Trophoblast cell (in vitro differentiated cells and primary cell): ENCODE measurements at regions not wholly inside any gene's neighbourhood (a gene's known extent, or its start where the extent isn't known, plus 50 kb on each side); places are given as distances from the start of the nearest gene placed in this dataset.
"Not testable (repeated sequence)": the region's sequence is repeated elsewhere in the genome, so short reads cannot be mapped to it uniquely, and the experiment has no call there.

Experiments used
- DNase-seq, 2 donors: peaks; one replicate each; pipeline ENCODE4 v3.0.0-alpha.2; 2016
- H2AFZ ChIP-seq: 2 replicates; pipeline ENCODE4 v1.6.1; 2013; ENCODE audit warnings: low read length, moderate library complexity, mild to moderate bottlenecking; ENCODE audit not compliant: insufficient read depth, poor library complexity
- H2AK5ac ChIP-seq: 2 replicates; pipeline ENCODE4 v1.6.1; 2013; ENCODE audit warnings: mild to moderate bottlenecking, low read length
- H2BK120ac ChIP-seq: 2 replicates; pipeline ENCODE4 v1.6.1; 2013; ENCODE audit warnings: low read length, mild to moderate bottlenecking, moderate library complexity; ENCODE audit not compliant: insufficient read depth, poor library complexity
- H2BK12ac ChIP-seq: 2 replicates; pipeline ENCODE4 v1.6.1; 2013; ENCODE audit warnings: mild to moderate bottlenecking, low read length, moderate library complexity
- H2BK5ac ChIP-seq: 2 replicates; pipeline ENCODE4 v1.6.1; 2013; ENCODE audit warnings: low read length, low read depth, moderate library complexity, mild to moderate bottlenecking; ENCODE audit not compliant: poor library complexity
- H3K14ac ChIP-seq: 2 replicates; pipeline ENCODE4 v1.6.1; 2013; ENCODE audit warnings: mild to moderate bottlenecking, low read length
- H3K18ac ChIP-seq: 2 replicates; pipeline ENCODE4 v1.6.1; 2013; ENCODE audit warnings: mild to moderate bottlenecking, low read length
- H3K23ac ChIP-seq: 2 replicates; pipeline ENCODE4 v1.6.1; 2013; ENCODE audit warnings: low read length
- H3K27ac ChIP-seq: 2 replicates; pipeline ENCODE4 v1.5.1; 2013; ENCODE audit warnings: low read depth, mild to moderate bottlenecking, inconsistent platforms, low read length, moderate library complexity
- H3K27me3 ChIP-seq: 2 replicates; pipeline ENCODE4 v1.6.1; 2013; ENCODE audit warnings: inconsistent platforms, mild to moderate bottlenecking, low read length, moderate library complexity; ENCODE audit not compliant: insufficient read depth
- H3K36me3 ChIP-seq, 2 experiments: 1 replicate in 1 of 2; 2 replicates in 1 of 2; pipeline ENCODE4 v1.6.1; 2013; ENCODE audit warnings: low read length in 2 of 2, mild to moderate bottlenecking in 2 of 2, moderate library complexity in 1 of 2; ENCODE audit not compliant: insufficient read depth in 2 of 2, control insufficient read depth in 1 of 2
- H3K4ac ChIP-seq: 2 replicates; pipeline ENCODE4 v1.6.1; 2013; ENCODE audit warnings: low read depth, mild to moderate bottlenecking, low read length, moderate library complexity
- H3K4me1 ChIP-seq, 2 experiments: 1 replicate in 1 of 2; 2 replicates in 1 of 2; pipeline ENCODE4 v1.6.1; 2013; ENCODE audit warnings: low read length in 2 of 2, mild to moderate bottlenecking in 2 of 2, moderate library complexity in 1 of 2; ENCODE audit not compliant: insufficient read depth in 2 of 2, control insufficient read depth in 1 of 2
- H3K4me2 ChIP-seq: 2 replicates; pipeline ENCODE4 v1.6.1; 2013; ENCODE audit warnings: inconsistent platforms, mild to moderate bottlenecking, low read length, moderate library complexity
- H3K4me3 ChIP-seq: 2 replicates; pipeline ENCODE4 v1.5.1; 2013; ENCODE audit warnings: mild to moderate bottlenecking, low read depth, low read length, inconsistent platforms
- H3K79me1 ChIP-seq: one replicate; pipeline ENCODE4 v1.6.1; 2013; ENCODE audit warnings: low read length
- H3K79me2 ChIP-seq: 2 replicates; pipeline ENCODE4 v1.6.1; 2013; ENCODE audit warnings: low read length, mild to moderate bottlenecking; ENCODE audit not compliant: control insufficient read depth, insufficient read depth, poor library complexity
- H3K9ac ChIP-seq: 2 replicates; pipeline ENCODE4 v1.6.1; 2013; ENCODE audit warnings: mild to moderate bottlenecking, low read length
- H3K9me3 ChIP-seq: 2 replicates; pipeline ENCODE4 v1.6.1; 2013; ENCODE audit warnings: low read depth, mild to moderate bottlenecking, control low read depth, inconsistent platforms, low read length; ENCODE audit not compliant: insufficient read depth
- H4K12ac ChIP-seq: 2 replicates; pipeline ENCODE4 v1.6.1; 2013; ENCODE audit warnings: low read depth, mild to moderate bottlenecking, low read length, moderate library complexity
- H4K8ac ChIP-seq: 2 replicates; pipeline ENCODE4 v1.6.1; 2013; ENCODE audit warnings: low read depth, mild to moderate bottlenecking, low read length, moderate library complexity
- H4K91ac ChIP-seq: one replicate; pipeline ENCODE4 v1.6.1; 2013; ENCODE audit warnings: low read depth, mild to moderate bottlenecking, low read length, moderate library complexity
- WGBS: extraction: QIAGEN DNeasy Blood & Tissue Kit; methylation state at CpG from one replicate; pipeline ENCODE4 v1.1.7; 2013; ENCODE audit warnings: missing lambda C conversion rate; ENCODE audit not compliant: insufficient read length, insufficient coverage; ENCODE audit errors: extremely low coverage; 5-methylcytosine and 5-hydroxymethylcytosine counted together

GRCh38 chr7:4383584-4383983, 298.5 kb upstream of the FOXK1 start:
- Histone ChIP-seq H4K91ac (no peak overlapping the region), H3K36me3 (no peaks in the 10 kb centered on the region), H3K9me3 (peaks cover 22% of the 10 kb centered on the region), H2BK12ac (no peak overlapping the region), H3K18ac (no peak overlapping the region), H4K12ac (no peak overlapping the region), H3K79me2 (no peaks in the 10 kb centered on the region), H2AK5ac (no peak overlapping the region), H3K9ac (no peak overlapping the region), H3K4me3 (no peak overlapping the region), H3K23ac (no peak overlapping the region), H3K27ac (no peak overlapping the region), H2BK5ac (no peak overlapping the region), H2BK120ac (no peak overlapping the region), H4K8ac (no peak overlapping the region), H3K4me1 (no peaks in the 10 kb centered on the region), H3K27me3 (no peaks in the 10 kb centered on the region), H2AFZ (no peak overlapping the region), H3K14ac (no peak overlapping the region), H3K4me2 (no peak overlapping the region), H3K4ac (no peak overlapping the region), H3K79me1 (no peaks in the 10 kb centered on the region)
- DNase-seq = no peak
- no CpG with 5 or more reads among the region's 12 CpGs for WGBS

DNA sequence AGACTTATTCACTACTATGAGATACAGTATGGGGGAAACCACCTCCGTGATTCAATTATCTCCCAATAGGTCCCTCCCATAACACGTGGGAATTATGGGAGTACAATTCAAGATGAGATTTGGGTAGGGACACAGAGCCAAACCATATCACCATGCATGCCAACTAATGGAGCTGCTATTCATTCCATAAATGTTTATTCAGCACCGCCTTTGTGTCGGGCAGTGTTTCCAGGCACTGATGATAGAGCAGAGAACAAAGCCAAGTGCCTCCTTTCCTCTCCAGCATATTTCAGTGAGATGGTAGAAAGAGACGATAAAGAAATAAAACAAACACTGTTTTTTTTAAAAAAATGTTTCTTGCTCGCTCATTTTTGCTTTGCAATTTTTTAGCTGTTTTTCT, 295.9 kb upstream of the FOXK1 start:
- H3K79me2 ChIP-seq = no peaks in the 10 kb centered on the region
- H2BK12ac ChIP-seq = no peak overlapping the region
- H3K36me3 ChIP-seq = no peaks in the 10 kb centered on the region
- no CpG with 5 or more reads among the region's 6 CpGs for WGBS
- no peak overlapping the region for H3K9ac ChIP-seq
- H4K91ac ChIP-seq = no peak overlapping the region
- no peak overlapping the region for H3K18ac ChIP-seq
- H2BK5ac ChIP-seq = no peak overlapping the region
- H3K9me3 ChIP-seq = peaks cover 18% of the 10 kb centered on the region
- no peaks in the 10 kb centered on the region for H3K27me3 ChIP-seq
- H3K4ac ChIP-seq = no peak overlapping the region
- H3K14ac ChIP-seq = no peak overlapping the region
- no peak overlapping the region for H3K23ac ChIP-seq
- H2AFZ ChIP-seq = no peak overlapping the region
- no peaks in the 10 kb centered on the region for H3K4me1 ChIP-seq
- H3K4me3 ChIP-seq = no peak overlapping the region
- H3K4me2 ChIP-seq = no peak overlapping the region
- H2AK5ac ChIP-seq = no peak overlapping the region
- H3K79me1 ChIP-seq = no peaks in the 10 kb centered on the region
- H4K12ac ChIP-seq = no peak overlapping the region
- peak in 1 of 2 donors; percentile 2 for DNase-seq
- H3K27ac ChIP-seq = no peak overlapping the region
- no peak overlapping the region for H4K8ac ChIP-seq
- no peak overlapping the region for H2BK120ac ChIP-seq

GRCh38 chr7:4391103-4391502, 291.0 kb upstream of the FOXK1 start:
- not testable (repeated sequence) for H2AK5ac ChIP-seq, DNase-seq, H3K23ac ChIP-seq, H2BK5ac ChIP-seq, H4K8ac ChIP-seq, H2BK12ac ChIP-seq, H2AFZ ChIP-seq, H2BK120ac ChIP-seq, H3K79me1 ChIP-seq, H3K18ac ChIP-seq, H3K9ac ChIP-seq, H3K4me1 ChIP-seq, H3K4me2 ChIP-seq, H3K9me3 ChIP-seq, H3K4ac ChIP-seq, H3K27me3 ChIP-seq, H3K27ac ChIP-seq, H4K12ac ChIP-seq, H3K4me3 ChIP-seq, H3K14ac ChIP-seq, H4K91ac ChIP-seq, H3K36me3 ChIP-seq, H3K79me2 ChIP-seq

GRCh38 chr7:4394736-4395135, 287.4 kb upstream of the FOXK1 start:
- no peak overlapping the region for H3K4me3 ChIP-seq
- no peaks in the 10 kb centered on the region for H3K79me1 ChIP-seq
- no peak overlapping the region for H3K14ac ChIP-seq
- no peak overlapping the region for H2AK5ac ChIP-seq
- no peak overlapping the region for H2BK12ac ChIP-seq
- no peak overlapping the region for H3K9ac ChIP-seq
- no peak overlapping the region for H2BK120ac ChIP-seq
- H3K36me3 ChIP-seq = no peaks in the 10 kb centered on the region
- no peak overlapping the region for H4K91ac ChIP-seq
- no CpG with 5 or more reads among the region's 5 CpGs for WGBS
- H3K79me2 ChIP-seq = no peaks in the 10 kb centered on the region
- no peak overlapping the region for H3K23ac ChIP-seq
- no peak overlapping the region for H2BK5ac ChIP-seq
- no peak overlapping the region for H3K27ac ChIP-seq
- peaks cover 6% of the 10 kb centered on the region for H3K9me3 ChIP-seq
- H3K4me1 ChIP-seq = no peaks in the 10 kb centered on the region
- no peak overlapping the region for H2AFZ ChIP-seq
- no peak overlapping the region for H4K12ac ChIP-seq
- no peak overlapping the region for H3K4me2 ChIP-seq
- H3K4ac ChIP-seq = no peak overlapping the region
- no peak overlapping the region for H3K18ac ChIP-seq
- no peaks in the 10 kb centered on the region for H3K27me3 ChIP-seq
- no peak overlapping the region for H4K8ac ChIP-seq
- DNase-seq = no peak

GRCh38 chr7:4399121-4399520, 283.0 kb upstream of the FOXK1 start:
- Histone ChIP-seq H3K36me3 (no peaks in the 10 kb centered on the region), H3K18ac (no peak overlapping the region), H2BK12ac (no peak overlapping the region), H3K23ac (no peak overlapping the region), H3K4me2 (no peak overlapping the region), H3K9me3 (peaks cover 7% of the 10 kb centered on the region), H4K91ac (no peak overlapping the region), H2AFZ (no peak overlapping the region), H3K4ac (no peak overlapping the region), H3K79me2 (no peaks in the 10 kb centered on the region), H3K9ac (no peak overlapping the region), H3K79me1 (no peaks in the 10 kb centered on the region), H2BK5ac (no peak overlapping the region), H3K27ac (no peak overlapping the region), H3K4me1 (no peaks in the 10 kb centered on the region), H2BK120ac (no peak overlapping the region), H4K12ac (no peak overlapping the region), H3K4me3 (no peak overlapping the region), H4K8ac (no peak overlapping the region), H3K14ac (no peak overlapping the region), H2AK5ac (no peak overlapping the region), H3K27me3 (no peaks in the 10 kb centered on the region)
- no peak for DNase-seq
- no CpG with 5 or more reads among the region's 4 CpGs for WGBS
